DMS114 treated with DMSO at 0.1 percent for 48 hours (cell line): ENCODE measurements at regions not wholly inside any gene's neighbourhood (a gene's known extent, or its start where the extent isn't known, plus 50 kb on each side); places are given as distances from the start of the nearest gene placed in this dataset.

Experiments used
- DNase-seq: peaks from one replicate; lab custom pipeline; 2025; ENCODE audit not compliant: unreplicated experiment; lab: John Stamatoyannopoulos, UW

GRCh38 chr6:159099961-159100360 is 55.2 kb upstream of the TAGAP start:
- DNase-seq = no peak

- no peak for DNase-seq
Measured at GRCh38 chr6:159099276-159099675, 54.5 kb upstream of the TAGAP start.

- DNase-seq = no peak
Measured at GRCh38 chr6:159098636-159099106, 53.9 kb upstream of the TAGAP start.

- no peak for DNase-seq
Measured at GRCh38 chr6:159097256-159097655, 52.5 kb upstream of the TAGAP start.

GRCh38 chr6:159095616-159096015 is 50.8 kb upstream of the TAGAP start:
- DNase-seq = no peak

- no peak for DNase-seq
Measured at GRCh38 chr6:159094444-159095252, 49.9 kb upstream of the TAGAP start.
